GM19023 (cell line): ENCODE measurements at regions not wholly inside any gene's neighbourhood (a gene's known extent, or its start where the extent isn't known, plus 50 kb on each side); places are given as distances from the start of the nearest gene placed in this dataset.
"Not testable (repeated sequence)": the region's sequence is repeated elsewhere in the genome, so short reads cannot be mapped to it uniquely, and the experiment has no call there.

Source experiments
- ATAC-seq: cut with Tn5 transposase; IDR thresholded peaks from one replicate; pipeline ENCODE4 v1.9.1; 2021; ENCODE audit warnings: mild to moderate bottlenecking, moderate library complexity; ENCODE audit not compliant: unreplicated experiment

DNA sequence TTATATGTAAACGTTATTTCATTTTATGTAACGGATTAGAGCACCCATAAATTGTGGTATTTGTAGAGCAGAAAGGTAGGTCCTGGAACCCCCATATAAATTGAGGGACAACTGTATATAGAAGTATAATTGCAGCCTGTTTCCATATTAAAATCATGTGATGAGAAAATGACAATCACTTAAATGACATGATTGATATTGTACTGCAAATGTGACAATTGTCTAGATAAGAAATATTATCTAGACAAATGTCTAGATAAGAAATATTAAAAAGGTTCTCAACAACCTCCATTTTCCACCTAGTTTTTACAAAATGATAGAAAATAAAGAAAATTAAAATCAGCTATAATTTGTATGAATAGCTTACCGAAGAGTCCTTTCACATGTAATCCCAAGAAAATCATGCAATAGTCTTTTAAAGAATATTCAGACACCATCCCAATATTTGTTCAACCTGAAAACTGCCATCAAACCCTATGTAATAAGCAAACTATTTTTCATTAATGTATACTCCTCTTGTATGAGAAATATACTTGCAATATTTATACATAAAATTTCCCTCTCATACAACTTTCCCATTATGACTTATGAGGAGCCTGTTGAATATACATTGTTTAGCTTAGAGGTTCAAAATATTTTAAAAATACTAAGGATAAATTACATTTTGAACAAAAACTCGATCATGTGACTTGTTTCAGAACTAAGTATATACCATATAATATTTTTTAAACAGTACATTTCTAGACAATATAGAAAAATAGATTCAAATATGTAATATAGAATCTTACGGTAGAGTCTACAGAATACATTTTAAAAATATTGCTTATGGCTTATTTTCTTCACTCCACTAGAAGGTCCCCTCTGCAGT, 153.2 kb downstream of the CRPPA start:
- no peak for ATAC-seq

DNA sequence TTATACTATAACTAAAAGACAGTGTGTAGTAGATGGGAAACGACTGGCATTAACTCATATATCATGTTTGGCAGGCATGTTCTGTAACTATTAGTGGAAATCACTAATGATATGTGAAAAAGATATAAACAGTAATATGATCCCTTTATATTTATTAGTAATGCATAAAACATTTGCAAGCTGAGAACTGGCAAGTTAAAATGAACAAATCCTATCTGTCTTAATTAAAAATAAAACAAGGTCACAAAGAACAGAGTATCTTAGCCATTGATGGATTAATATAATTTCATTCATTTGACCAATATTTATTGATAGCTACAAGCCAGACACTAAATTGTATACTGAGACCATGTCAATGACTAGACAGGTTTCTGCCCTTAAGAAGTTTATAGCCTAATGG, 154.5 kb downstream of the CRPPA start:
- no peak for ATAC-seq

- ATAC-seq: not testable (repeated sequence)
These were observed 154.9 kb downstream of the CRPPA start for GRCh38 chr7:16266470-16266869.

DNA sequence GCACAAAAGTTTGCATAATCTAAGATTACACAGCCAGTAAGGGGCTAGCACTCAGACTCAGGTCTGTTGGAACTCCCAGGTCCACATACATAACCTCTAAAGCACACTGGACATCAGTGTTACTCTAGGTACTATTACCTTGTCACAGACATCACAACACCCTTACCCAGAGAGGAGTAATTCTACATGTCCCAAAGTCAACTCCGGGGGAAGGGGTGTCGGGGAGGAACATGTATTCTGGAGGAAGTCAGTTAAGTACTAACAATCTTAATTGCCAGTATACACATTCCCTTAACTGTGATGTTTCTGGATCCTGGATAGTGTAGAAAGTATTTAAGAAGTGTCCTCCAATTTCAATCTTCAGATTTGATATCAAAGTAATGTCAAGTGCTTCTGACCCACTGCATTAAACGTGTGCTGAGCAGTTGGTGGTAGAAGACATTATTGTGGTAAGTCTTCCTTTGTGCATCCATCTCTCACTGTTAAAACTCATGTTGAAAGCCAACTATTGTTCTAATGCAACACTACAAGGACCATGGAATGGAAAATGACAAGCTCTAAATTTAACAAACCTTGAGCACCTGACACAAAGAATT, 155.4 kb downstream of the CRPPA start:
- ATAC-seq: no peak

GRCh38 chr7:16264823-16265804, 156.2 kb downstream of the CRPPA start:
- no peak for ATAC-seq

- no peak for ATAC-seq
These were observed 157.1 kb downstream of the CRPPA start for GRCh38 chr7:16264036-16264819.

DNA sequence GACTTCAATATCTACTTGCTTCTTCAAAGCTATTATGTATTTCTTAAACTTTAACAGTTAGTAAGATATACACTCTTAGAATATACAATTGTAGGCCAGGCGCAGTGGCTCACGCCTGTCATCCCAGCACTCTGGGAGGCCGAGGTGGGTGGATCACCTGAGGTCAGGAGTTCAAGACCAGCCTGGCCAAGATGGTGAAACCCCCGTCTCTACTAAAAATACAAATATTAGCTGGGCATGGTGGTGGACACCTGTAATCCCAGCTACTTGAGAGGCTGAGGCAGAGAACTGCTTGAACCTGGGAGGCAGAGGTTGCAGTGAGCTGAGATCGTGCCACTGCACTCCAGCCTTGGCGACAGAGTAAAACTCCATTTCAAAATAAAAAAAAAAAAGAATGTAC, 158.0 kb downstream of the CRPPA start:
- not testable (repeated sequence) for ATAC-seq

DNA sequence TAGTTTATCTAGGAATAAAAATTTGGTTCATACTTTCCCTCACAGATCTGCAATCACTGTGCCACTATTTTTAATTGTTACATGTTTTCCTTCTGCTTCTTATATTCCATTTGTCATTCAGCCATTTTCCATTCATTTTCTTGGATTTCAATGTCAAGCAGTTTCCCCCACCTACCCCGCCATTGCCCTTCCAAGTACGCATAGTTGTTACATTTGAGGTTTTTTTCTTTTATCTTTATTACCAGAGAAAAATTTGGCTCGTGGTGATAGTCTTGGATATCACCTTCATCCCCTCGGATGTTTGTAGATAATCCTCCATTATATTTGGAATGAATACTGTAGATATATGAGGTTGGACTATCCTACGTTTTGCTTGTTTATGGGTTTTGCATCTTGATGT, 159.7 kb downstream of the CRPPA start:
- no peak for ATAC-seq

DNA sequence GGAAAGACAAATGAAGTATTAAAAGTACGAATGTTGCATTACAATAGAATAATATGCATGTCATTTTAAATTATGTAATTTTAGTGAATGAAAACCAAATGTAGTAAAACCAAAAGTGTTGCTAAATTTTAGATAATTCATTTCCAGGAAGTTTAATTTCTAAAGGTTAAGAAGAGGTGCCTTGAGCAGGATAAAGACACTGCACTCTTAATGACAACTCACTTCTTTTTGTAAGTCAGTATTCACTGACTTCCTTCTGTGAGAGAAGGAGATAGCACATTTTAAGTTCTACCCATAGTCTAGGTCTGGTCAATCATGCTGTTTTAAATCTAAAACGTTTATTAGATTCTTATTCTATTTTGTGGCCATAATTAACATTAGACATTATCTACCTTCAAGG, 160.2 kb downstream of the CRPPA start:
- no peak for ATAC-seq

DNA sequence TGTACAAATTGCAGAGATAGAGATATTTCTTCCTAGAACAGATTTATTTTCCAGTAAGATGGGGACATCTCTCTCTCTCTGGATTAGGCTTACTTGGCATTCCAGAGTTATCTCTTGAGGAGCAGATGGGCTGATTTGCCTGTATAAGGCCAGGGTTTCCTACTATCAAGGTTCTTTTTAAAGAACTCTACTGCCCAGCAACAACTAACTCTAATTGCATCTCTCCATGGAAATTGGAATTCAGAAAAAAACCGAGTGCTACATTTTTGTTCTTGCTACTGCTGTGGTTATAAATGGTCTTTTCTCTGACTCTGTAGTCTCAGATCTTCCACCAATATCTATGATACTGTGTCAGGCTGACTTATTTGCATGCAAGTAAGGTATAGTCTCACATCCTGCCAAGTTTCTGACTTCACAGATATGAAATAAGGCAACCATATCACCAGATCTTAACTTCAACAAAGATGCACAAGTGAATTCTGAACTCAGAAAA, 161.1 kb downstream of the CRPPA start:
- no peak for ATAC-seq

DNA sequence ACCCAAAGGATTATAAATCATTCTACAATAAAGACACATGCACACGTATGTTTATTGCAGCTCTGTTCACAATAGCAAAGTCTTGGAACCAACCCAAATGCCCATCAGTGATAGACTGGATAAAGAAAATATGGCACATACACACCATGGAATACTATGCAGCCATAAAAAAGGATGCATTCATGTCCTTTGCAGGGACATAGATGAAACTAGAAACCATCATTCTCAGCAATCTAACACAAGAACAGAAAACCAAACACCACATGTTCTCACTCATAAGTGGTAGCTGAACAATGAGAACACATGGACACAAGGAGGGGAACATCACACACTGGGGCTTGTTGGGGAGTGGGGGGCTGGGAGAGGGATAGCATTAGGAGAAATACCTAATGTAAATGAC, 164.9 kb downstream of the CRPPA start:
- ATAC-seq: not testable (repeated sequence)

GRCh38 chr7:16255952-16256351, 165.4 kb downstream of the CRPPA start:
- ATAC-seq: not testable (repeated sequence)

DNA sequence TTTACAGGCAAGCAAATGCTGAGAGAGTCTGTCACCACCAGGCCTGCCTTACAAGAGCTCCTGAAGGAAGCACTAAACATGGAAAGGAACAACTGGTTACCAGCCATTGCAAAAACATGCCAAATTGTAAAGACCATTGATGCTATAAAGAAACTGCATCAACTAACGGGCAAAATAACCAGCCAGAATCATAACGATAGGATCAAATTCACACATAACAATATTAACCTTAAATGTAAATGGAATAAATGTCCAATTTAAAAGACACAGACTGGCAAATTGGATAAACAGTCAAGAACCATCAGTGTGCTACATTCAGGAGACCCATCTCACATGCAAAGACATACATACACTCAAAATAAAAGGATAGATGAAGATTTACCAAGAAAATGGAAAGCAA, 170.7 kb downstream of the CRPPA start:
- not testable (repeated sequence) for ATAC-seq

- not testable (repeated sequence) for ATAC-seq
These were observed 172.1 kb downstream of the CRPPA start for GRCh38 chr7:16249204-16249603.

DNA sequence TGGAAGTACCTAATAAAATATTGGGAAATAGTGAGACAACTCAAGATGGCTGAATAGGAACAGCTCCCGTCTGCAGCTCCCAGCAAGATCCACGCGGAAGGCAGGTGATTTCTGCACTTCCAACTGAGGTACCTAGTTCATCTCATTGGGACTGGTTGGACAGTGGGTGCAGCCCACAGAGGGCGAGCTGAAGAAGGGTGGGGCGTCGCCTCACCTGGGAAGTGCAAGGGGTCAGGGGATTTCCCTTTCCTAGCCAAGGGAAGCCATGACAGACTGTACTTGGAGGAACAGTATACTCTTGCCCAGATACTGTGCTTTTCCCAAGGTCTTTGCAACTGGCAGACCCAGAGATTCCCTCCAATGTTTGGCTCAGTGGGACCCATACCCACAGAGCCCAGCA, 172.8 kb downstream of the CRPPA start:
- not testable (repeated sequence) for ATAC-seq

DNA sequence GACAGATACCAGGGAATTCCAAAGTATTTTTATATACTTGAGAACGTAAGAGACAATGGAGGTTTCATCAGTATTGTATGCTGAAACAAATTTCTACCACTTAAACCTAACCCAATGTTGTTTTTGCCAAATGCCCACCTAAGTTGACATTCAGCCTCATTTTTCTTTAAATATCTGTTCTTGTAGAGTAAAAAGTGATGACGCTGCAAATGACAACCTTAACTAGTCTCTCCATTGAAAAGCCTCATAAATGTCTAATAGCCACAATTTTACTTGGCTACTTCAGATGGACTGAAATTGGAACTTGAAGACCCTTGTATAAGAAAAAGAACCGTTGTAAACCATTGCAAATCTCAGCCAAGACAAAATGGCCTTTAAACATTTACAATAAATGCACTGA, 176.9 kb downstream of the CRPPA start:
- ATAC-seq: no peak

DNA sequence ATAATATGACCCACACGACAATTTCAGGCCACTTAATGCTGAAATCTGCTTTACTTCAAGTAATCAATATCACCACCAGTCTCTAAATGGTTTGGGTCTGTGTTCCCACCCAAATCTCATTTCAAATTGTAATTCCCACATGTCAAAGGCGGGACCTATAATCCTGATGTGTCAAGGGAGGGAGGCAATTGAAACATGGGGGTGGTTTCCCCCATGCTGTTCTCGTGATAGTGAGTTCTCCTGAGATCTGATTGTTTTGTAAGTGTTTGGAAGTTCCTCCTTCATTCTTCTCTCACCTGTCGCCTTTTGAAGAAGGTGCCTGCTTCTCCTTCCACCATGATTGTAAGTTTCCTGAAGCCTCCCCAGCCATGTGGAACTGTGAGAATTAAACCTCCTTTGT, 178.4 kb downstream of the CRPPA start:
- ATAC-seq: no peak

GRCh38 chr7:16241017-16241416, 180.3 kb downstream of the CRPPA start:
- ATAC-seq: no peak

DNA sequence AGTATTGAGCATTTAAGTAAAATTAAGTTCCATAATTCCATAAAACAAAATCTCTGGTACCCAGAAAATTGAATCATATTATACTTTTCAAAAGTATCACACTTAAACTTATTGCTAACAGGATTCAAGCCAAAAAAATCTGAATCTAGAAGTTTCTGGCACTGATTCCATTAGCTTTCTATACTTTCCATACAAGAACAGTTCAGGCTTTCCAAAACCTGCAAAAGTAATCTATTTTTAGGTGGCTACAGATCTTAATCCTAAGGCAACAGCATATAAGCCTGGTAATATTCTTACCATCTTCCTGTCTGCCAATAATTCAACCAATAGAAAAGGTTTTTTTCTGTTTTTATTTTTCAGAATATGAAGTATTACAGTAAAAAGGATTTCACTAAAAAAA, 185.0 kb downstream of the CRPPA start:
- no peak for ATAC-seq
